Liver (tissue), 8 donors: ENCODE measurements at regions not wholly inside any gene's neighbourhood (a gene's known extent, or its start where the extent isn't known, plus 50 kb on each side); places are given as distances from the start of the nearest gene placed in this dataset.

Source experiments
- DNase-seq: peaks from one replicate; pipeline ENCODE4 v3.0.0-alpha.2; 2017; ENCODE audit warnings: low spot score
- H3K27ac ChIP-seq, 2 donors: one replicate each; pipeline ENCODE4 v1.7.0; 2013; ENCODE audit warnings: inconsistent platforms in 2 of 2, low read length in 2 of 2, control low read depth in 1 of 2, low read depth in 1 of 2, mild to moderate bottlenecking in 1 of 2
- H3K27me3 ChIP-seq, 4 donors: one replicate each; pipeline versions ENCODE4 v1.6.1 to v1.7.0; 2013; ENCODE audit warnings: low read length in 3 of 4, inconsistent platforms in 1 of 4, mild to moderate bottlenecking in 1 of 4, moderate library complexity in 1 of 4; ENCODE audit not compliant: control insufficient read depth in 4 of 4, insufficient read depth in 4 of 4
- H3K36me3 ChIP-seq, 4 donors: one replicate each; pipeline versions ENCODE4 v1.6.1 to v1.7.0; 2013; ENCODE audit warnings: low read length in 3 of 4, mild to moderate bottlenecking in 3 of 4, low read depth in 1 of 4, moderate library complexity in 1 of 4; ENCODE audit not compliant: control insufficient read depth in 4 of 4, insufficient read depth in 3 of 4
- H3K4me1 ChIP-seq, 4 donors: one replicate each; pipeline versions ENCODE4 v1.6.1 to v1.7.0; 2013; ENCODE audit warnings: low read length in 3 of 4, mild to moderate bottlenecking in 3 of 4, moderate library complexity in 1 of 4; ENCODE audit not compliant: control insufficient read depth in 4 of 4, insufficient read depth in 4 of 4
- H3K4me3 ChIP-seq, 3 donors: one replicate each; pipeline versions ENCODE4 v1.6.1 to v1.7.0; 2013; ENCODE audit warnings: low read length in 3 of 3, control low read depth in 1 of 3, low read depth in 1 of 3, mild to moderate bottlenecking in 1 of 3
- H3K9ac ChIP-seq, 2 donors: one replicate each; pipeline ENCODE4 v1.7.0; 2013; ENCODE audit warnings: low read length in 2 of 2, mild to moderate bottlenecking in 2 of 2, moderate library complexity in 2 of 2, control low read depth in 1 of 2, low read depth in 1 of 2
- H3K9me3 ChIP-seq, 4 donors: one replicate each; pipeline versions ENCODE4 v1.6.1 to v1.7.0; 2013; ENCODE audit warnings: low read length in 3 of 4; ENCODE audit not compliant: control insufficient read depth in 4 of 4
- CTCF ChIP-seq: fragments of 150-350 bp; IDR thresholded peaks from 2 replicates; pipeline ENCODE4 v1.5.1; 2017; ENCODE audit warnings: improper control_type of control experiment, low read depth, low read length; ENCODE audit not compliant: missing input control
- EGR1 ChIP-seq, 2 donors: IDR thresholded peaks; 2 replicates each; pipeline ENCODE4 v1.6.1; 2016 to 2018; ENCODE audit warnings: antibody characterized with exemption in 2 of 2, low read depth in 2 of 2
- FOXA1 ChIP-seq: IDR thresholded peaks from 2 replicates; pipeline ENCODE4 v1.6.1; 2016; ENCODE audit warnings: antibody characterized with exemption
- FOXA2 ChIP-seq: IDR thresholded peaks from 2 replicates; pipeline ENCODE4 v1.6.1; 2016; ENCODE audit warnings: antibody characterized with exemption
- HNF4A ChIP-seq, 2 donors: conservative IDR thresholded peaks; 2 replicates each; pipeline ENCODE4 v1.6.1; 2016; ENCODE audit warnings: antibody characterized with exemption in 2 of 2, mild to moderate bottlenecking in 2 of 2
- HNF4G ChIP-seq: IDR thresholded peaks from 2 replicates; pipeline ENCODE4 v1.6.1; 2016; ENCODE audit warnings: antibody characterized with exemption
- JUND ChIP-seq, 2 donors: IDR thresholded peaks; 2 replicates each; pipeline ENCODE4 v1.6.1; 2016; ENCODE audit warnings: antibody characterized with exemption in 2 of 2
- NR2F2 ChIP-seq: IDR thresholded peaks from 2 replicates; pipeline ENCODE4 v1.6.1; 2016; ENCODE audit warnings: antibody characterized with exemption
- RAD21 ChIP-seq, 2 donors: IDR thresholded peaks; 2 replicates each; pipeline ENCODE4 v1.6.1; 2016; ENCODE audit warnings: antibody characterized with exemption in 2 of 2, mild to moderate bottlenecking in 2 of 2
- RXRA ChIP-seq, 2 donors: IDR thresholded peaks; 2 replicates each; pipeline ENCODE4 v1.6.1; 2017 to 2018; ENCODE audit warnings: antibody characterized with exemption in 2 of 2, mild to moderate bottlenecking in 1 of 2
- SP1 ChIP-seq: IDR thresholded peaks from 2 replicates; pipeline ENCODE4 v1.6.1; 2018; ENCODE audit warnings: antibody characterized with exemption, mild to moderate bottlenecking
- YY1 ChIP-seq: IDR thresholded peaks from 2 replicates; pipeline ENCODE4 v1.6.1; 2016; ENCODE audit warnings: antibody characterized with exemption, mild to moderate bottlenecking
- WGBS: extraction: QIAGEN DNeasy Blood & Tissue Kit; methylation state at CpG from one replicate; pipeline ENCODE4 v1.1.7; 2013; 5-methylcytosine and 5-hydroxymethylcytosine counted together
- TF ChIP-seq, protein P1 (sequence below): IDR thresholded peaks from 2 replicates; pipeline ENCODE4 v1.6.1; 2016; ENCODE audit warnings: antibody characterized with exemption
- TF ChIP-seq, protein P2 (sequence below): IDR thresholded peaks from 2 replicates; pipeline ENCODE4 v1.6.1; 2016; ENCODE audit warnings: antibody characterized with exemption, mild to moderate bottlenecking
- TF ChIP-seq, protein P3 (sequence below): IDR thresholded peaks from 2 replicates; pipeline ENCODE4 v1.6.1; 2016; ENCODE audit warnings: antibody characterized with exemption
- TF ChIP-seq, protein P4 (sequence below): IDR thresholded peaks from 2 replicates; pipeline ENCODE4 v1.6.1; 2016; ENCODE audit warnings: antibody characterized with exemption
- donor health status: healthy.
- donor health status: healthy.
- donor health status: healthy.
- donor health status: healthy.
- donor health status: healthy.

GRCh38 chr4:181293541-181293940 is 949.7 kb upstream of the TENM3 start (continued):
- TF ChIP-seq YY1 (no peak), EGR1 (IDR thresholded peaks at IDR 0.05; ENCODE audit: low read depth in 2 of 2) (no peak), HNF4G (no peak)
- TF ChIP-seq, protein P1, sequence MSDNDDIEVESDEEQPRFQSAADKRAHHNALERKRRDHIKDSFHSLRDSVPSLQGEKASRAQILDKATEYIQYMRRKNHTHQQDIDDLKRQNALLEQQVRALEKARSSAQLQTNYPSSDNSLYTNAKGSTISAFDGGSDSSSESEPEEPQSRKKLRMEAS: no peak

GRCh38 chr4:181294421-181294820 is 948.8 kb upstream of the TENM3 start:
- Histone ChIP-seq H3K9ac (no peak overlapping the region), H3K36me3 (no peaks in the 10 kb centered on the region), H3K4me3 (no peak overlapping the region), H3K4me1 (no peaks in the 10 kb centered on the region), H3K27ac (no peak overlapping the region), H3K27me3 (peaks cover 0 to 10% (median 1%) of the 10 kb centered on the region in 4 donors), H3K9me3 (no peaks in the 10 kb centered on the region)
- no peak for TF ChIP-seq YY1
- TF ChIP-seq, protein P2, sequence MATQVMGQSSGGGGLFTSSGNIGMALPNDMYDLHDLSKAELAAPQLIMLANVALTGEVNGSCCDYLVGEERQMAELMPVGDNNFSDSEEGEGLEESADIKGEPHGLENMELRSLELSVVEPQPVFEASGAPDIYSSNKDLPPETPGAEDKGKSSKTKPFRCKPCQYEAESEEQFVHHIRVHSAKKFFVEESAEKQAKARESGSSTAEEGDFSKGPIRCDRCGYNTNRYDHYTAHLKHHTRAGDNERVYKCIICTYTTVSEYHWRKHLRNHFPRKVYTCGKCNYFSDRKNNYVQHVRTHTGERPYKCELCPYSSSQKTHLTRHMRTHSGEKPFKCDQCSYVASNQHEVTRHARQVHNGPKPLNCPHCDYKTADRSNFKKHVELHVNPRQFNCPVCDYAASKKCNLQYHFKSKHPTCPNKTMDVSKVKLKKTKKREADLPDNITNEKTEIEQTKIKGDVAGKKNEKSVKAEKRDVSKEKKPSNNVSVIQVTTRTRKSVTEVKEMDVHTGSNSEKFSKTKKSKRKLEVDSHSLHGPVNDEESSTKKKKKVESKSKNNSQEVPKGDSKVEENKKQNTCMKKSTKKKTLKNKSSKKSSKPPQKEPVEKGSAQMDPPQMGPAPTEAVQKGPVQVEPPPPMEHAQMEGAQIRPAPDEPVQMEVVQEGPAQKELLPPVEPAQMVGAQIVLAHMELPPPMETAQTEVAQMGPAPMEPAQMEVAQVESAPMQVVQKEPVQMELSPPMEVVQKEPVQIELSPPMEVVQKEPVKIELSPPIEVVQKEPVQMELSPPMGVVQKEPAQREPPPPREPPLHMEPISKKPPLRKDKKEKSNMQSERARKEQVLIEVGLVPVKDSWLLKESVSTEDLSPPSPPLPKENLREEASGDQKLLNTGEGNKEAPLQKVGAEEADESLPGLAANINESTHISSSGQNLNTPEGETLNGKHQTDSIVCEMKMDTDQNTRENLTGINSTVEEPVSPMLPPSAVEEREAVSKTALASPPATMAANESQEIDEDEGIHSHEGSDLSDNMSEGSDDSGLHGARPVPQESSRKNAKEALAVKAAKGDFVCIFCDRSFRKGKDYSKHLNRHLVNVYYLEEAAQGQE: no peak
- no peak for TF ChIP-seq CTCF
- no peak for TF ChIP-seq HNF4G
- TF ChIP-seq, protein P1: no peak
- no peak for TF ChIP-seq FOXA1
- no peak for TF ChIP-seq JUND (IDR thresholded peaks at IDR 0.05)
- no peak for TF ChIP-seq FOXA2
- TF ChIP-seq, protein P3, sequence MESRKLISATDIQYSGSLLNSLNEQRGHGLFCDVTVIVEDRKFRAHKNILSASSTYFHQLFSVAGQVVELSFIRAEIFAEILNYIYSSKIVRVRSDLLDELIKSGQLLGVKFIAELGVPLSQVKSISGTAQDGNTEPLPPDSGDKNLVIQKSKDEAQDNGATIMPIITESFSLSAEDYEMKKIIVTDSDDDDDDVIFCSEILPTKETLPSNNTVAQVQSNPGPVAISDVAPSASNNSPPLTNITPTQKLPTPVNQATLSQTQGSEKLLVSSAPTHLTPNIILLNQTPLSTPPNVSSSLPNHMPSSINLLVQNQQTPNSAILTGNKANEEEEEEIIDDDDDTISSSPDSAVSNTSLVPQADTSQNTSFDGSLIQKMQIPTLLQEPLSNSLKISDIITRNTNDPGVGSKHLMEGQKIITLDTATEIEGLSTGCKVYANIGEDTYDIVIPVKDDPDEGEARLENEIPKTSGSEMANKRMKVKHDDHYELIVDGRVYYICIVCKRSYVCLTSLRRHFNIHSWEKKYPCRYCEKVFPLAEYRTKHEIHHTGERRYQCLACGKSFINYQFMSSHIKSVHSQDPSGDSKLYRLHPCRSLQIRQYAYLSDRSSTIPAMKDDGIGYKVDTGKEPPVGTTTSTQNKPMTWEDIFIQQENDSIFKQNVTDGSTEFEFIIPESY: no peak
- TF ChIP-seq RXRA (IDR thresholded peaks at IDR 0.05): no peak
- no peak for TF ChIP-seq HNF4A (conservative IDR thresholded peaks at IDR 0.05)
- no peak for TF ChIP-seq NR2F2
- TF ChIP-seq, protein P4, sequence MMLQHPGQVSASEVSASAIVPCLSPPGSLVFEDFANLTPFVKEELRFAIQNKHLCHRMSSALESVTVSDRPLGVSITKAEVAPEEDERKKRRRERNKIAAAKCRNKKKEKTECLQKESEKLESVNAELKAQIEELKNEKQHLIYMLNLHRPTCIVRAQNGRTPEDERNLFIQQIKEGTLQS: no peak
- TF ChIP-seq SP1: no peak
- TF ChIP-seq RAD21 (IDR thresholded peaks at IDR 0.05): no peak
- DNase-seq: no peak
- WGBS: 50% methylated on average over 2 of the region's 2 CpGs
